Hepatocyte (in vitro differentiated cells): ENCODE measurements at regions not wholly inside any gene's neighbourhood (a gene's known extent, or its start where the extent isn't known, plus 50 kb on each side); places are given as distances from the start of the nearest gene placed in this dataset.

Experiments
- DNase-seq: peaks from one replicate; pipeline ENCODE4 v3.0.0-alpha.2; 2016; ENCODE audit warnings: low spot score
- H2AFZ ChIP-seq: fragments of 200-600 bp; sonication (generic); 2 replicates; pipeline ENCODE4 v1.6.0; 2016; ENCODE audit warnings: antibody characterized with exemption, mild to moderate bottlenecking
- H3K27ac ChIP-seq: fragments of 200-600 bp; sonication (generic); 2 replicates; pipeline ENCODE4 v1.5.1; 2016; ENCODE audit warnings: mild to moderate bottlenecking
- H3K27me3 ChIP-seq: fragments of 200-600 bp; sonication (generic); 2 replicates; pipeline ENCODE4 v1.6.1; 2016
- H3K36me3 ChIP-seq: fragments of 200-600 bp; sonication (generic); replicated peaks from 2 replicates; pipeline ENCODE4 v1.5.1; 2016; ENCODE audit warnings: low read depth; ENCODE audit not compliant: insufficient read depth
- H3K4me1 ChIP-seq: fragments of 200-600 bp; sonication (generic); 2 replicates; pipeline ENCODE4 v1.5.1; 2016; ENCODE audit warnings: mild to moderate bottlenecking, moderate library complexity; ENCODE audit not compliant: insufficient read depth
- H3K4me2 ChIP-seq: fragments of 200-600 bp; sonication (generic); 2 replicates; pipeline ENCODE4 v1.6.0; 2016
- H3K4me3 ChIP-seq: fragments of 200-600 bp; sonication (generic); 2 replicates; pipeline ENCODE4 v1.5.1; 2016; ENCODE audit warnings: mild to moderate bottlenecking
- H3K79me2 ChIP-seq: fragments of 200-600 bp; sonication (generic); 2 replicates; pipeline ENCODE4 v1.6.0; 2017; ENCODE audit warnings: mild to moderate bottlenecking
- H3K9me2 ChIP-seq: fragments of 200-600 bp; sonication (generic); replicated peaks from 2 replicates; pipeline ENCODE4 v1.6.0; 2017; ENCODE audit warnings: mild to moderate bottlenecking; ENCODE audit not compliant: insufficient read depth
- H3K9me3 ChIP-seq: fragments of 200-600 bp; sonication (generic); 2 replicates; pipeline ENCODE4 v1.5.1; 2016; ENCODE audit warnings: low read depth, mild to moderate bottlenecking
- H4K20me1 ChIP-seq: fragments of 200-600 bp; sonication (generic); 2 replicates; pipeline ENCODE4 v1.6.0; 2016; ENCODE audit warnings: mild to moderate bottlenecking; ENCODE audit not compliant: insufficient read depth, poor library complexity, severe bottlenecking
- CTCF ChIP-seq: fragments of 200-600 bp; sonication (generic); IDR thresholded peaks from 2 replicates; pipeline ENCODE4 v1.5.1; 2016; ENCODE audit warnings: antibody characterized with exemption, mild to moderate bottlenecking; ENCODE audit not compliant: poor library complexity
- EZH2 ChIP-seq: fragments of 200-600 bp; sonication (generic); IDR thresholded peaks from 2 replicates; pipeline ENCODE4 v1.6.1; 2016; ENCODE audit warnings: antibody characterized with exemption, mild to moderate bottlenecking, borderline replicate concordance
- EZH2phosphoT487 ChIP-seq: fragments of 200-600 bp; sonication (generic); IDR thresholded peaks from one replicate; pipeline ENCODE4 v1.6.1; 2018; ENCODE audit warnings: antibody characterized with exemption, mild to moderate bottlenecking, low read depth, moderate library complexity; ENCODE audit not compliant: unreplicated experiment, severe bottlenecking
- WGBS: methylation state at CpG from one replicate; pipeline ENCODE4 v1.1.6; 2016; ENCODE audit warnings: low lambda C conversion rate; ENCODE audit errors: missing lambda C conversion rate; 5-methylcytosine and 5-hydroxymethylcytosine counted together

- Histone ChIP-seq H3K79me2 (no peaks in the 10 kb centered on the region), H3K27ac (no peak overlapping the region), H3K36me3 (no peaks in the 10 kb centered on the region), H3K9me3 (no peaks in the 10 kb centered on the region), H4K20me1 (no peaks in the 10 kb centered on the region), H3K27me3 (no peaks in the 10 kb centered on the region), H2AFZ (no peak overlapping the region), H3K4me2 (no peak overlapping the region), H3K9me2 (no peaks in the 10 kb centered on the region), H3K4me3 (no peak overlapping the region), H3K4me1 (no peaks in the 10 kb centered on the region)
- WGBS: 96% methylated on average over 2 of the region's 2 CpGs
- DNase-seq: no peak
- no peak for TF ChIP-seq EZH2
- TF ChIP-seq EZH2phosphoT487: no peak
- no peak for TF ChIP-seq CTCF
Observed at GRCh38 chr1:75010547-75010946, 123.6 kb upstream of the LHX8 start.

GRCh38 chr1:75014250-75014649, 119.9 kb upstream of the LHX8 start:
- Histone ChIP-seq H4K20me1 (no peaks in the 10 kb centered on the region), H3K36me3 (no peaks in the 10 kb centered on the region), H3K4me3 (no peak overlapping the region), H3K4me1 (no peaks in the 10 kb centered on the region), H3K9me3 (no peaks in the 10 kb centered on the region), H3K27ac (no peak overlapping the region), H3K27me3 (no peaks in the 10 kb centered on the region), H3K9me2 (no peaks in the 10 kb centered on the region), H2AFZ (no peak overlapping the region), H3K79me2 (no peaks in the 10 kb centered on the region), H3K4me2 (no peak overlapping the region)
- DNase-seq: no peak
- TF ChIP-seq EZH2phosphoT487: no peak
- no peak for TF ChIP-seq CTCF
- TF ChIP-seq EZH2: no peak

- DNase-seq: no peak
- Histone ChIP-seq H3K9me2 (no peaks in the 10 kb centered on the region), H3K4me2 (no peak overlapping the region), H3K36me3 (no peaks in the 10 kb centered on the region), H4K20me1 (no peaks in the 10 kb centered on the region), H3K4me3 (no peak overlapping the region), H2AFZ (no peak overlapping the region), H3K79me2 (no peaks in the 10 kb centered on the region), H3K9me3 (no peaks in the 10 kb centered on the region), H3K27ac (no peak overlapping the region), H3K4me1 (no peaks in the 10 kb centered on the region), H3K27me3 (no peaks in the 10 kb centered on the region)
- TF ChIP-seq CTCF: no peak
- no peak for TF ChIP-seq EZH2phosphoT487
- TF ChIP-seq EZH2: no peak
- 94% methylated on average over 1 of the region's 1 CpG for WGBS
Observed at GRCh38 chr1:75023005-75023404, 111.2 kb upstream of the LHX8 start.

- no peaks in the 10 kb centered on the region for H3K9me3 ChIP-seq
- WGBS: 25% methylated on average over 3 of the region's 3 CpGs
- DNase-seq: peak; percentile 50
Observed at GRCh38 chr1:75034376-75034775, 99.8 kb upstream of the LHX8 start.

More at GRCh38 chr1:75034376-75034775, 99.8 kb upstream of the LHX8 start:
- Histone ChIP-seq H3K27me3 (no peaks in the 10 kb centered on the region), H3K27ac (peak overlapping the region; percentile 30), H4K20me1 (no peaks in the 10 kb centered on the region), H2AFZ (no peak overlapping the region), H3K79me2 (no peaks in the 10 kb centered on the region), H3K36me3 (no peaks in the 10 kb centered on the region), H3K9me2 (no peaks in the 10 kb centered on the region), H3K4me1 (no peaks in the 10 kb centered on the region), H3K4me2 (no peak overlapping the region), H3K4me3 (no peak overlapping the region)
- no peak for TF ChIP-seq EZH2
- TF ChIP-seq CTCF: no peak
- TF ChIP-seq EZH2phosphoT487: no peak
